ENCODE measurements at regions not wholly inside any gene's neighbourhood (a gene's known extent, or its start where the extent isn't known, plus 50 kb on each side); places are given as distances from the start of the nearest gene placed in this dataset.

GRCh38 chr7:116087291-116087690 is 56.7 kb upstream of the TFEC start:
- H3K9ac ChIP-seq (ENCODE audit: control insufficient read depth, extremely low read depth, insufficient read depth, low read length) = no peak overlapping the region

GRCh38 chr7:116087984-116088383 is 57.4 kb upstream of the TFEC start:
- no peaks in the 10 kb centered on the region for H3K4me1 ChIP-seq (ENCODE audit: control insufficient read depth, extremely low read depth, insufficient read depth, low read length)
- no peak overlapping the region for H3K27ac ChIP-seq (ENCODE audit: control insufficient read depth, insufficient read depth, low read length)
- no peaks in the 10 kb centered on the region for H3K36me3 ChIP-seq (ENCODE audit: control insufficient read depth in 2 of 2, extremely low read depth in 1 of 2, insufficient read depth in 2 of 2, low read length in 2 of 2)
- no peaks in the 10 kb centered on the region for H3K79me2 ChIP-seq (ENCODE audit: control insufficient read depth, insufficient read depth, low read length)
- no peaks in the 10 kb centered on the region for H4K20me1 ChIP-seq (ENCODE audit: control insufficient read depth, extremely low read depth, insufficient read depth, low read length)
- DNase-seq (ENCODE audit: low read depth, low spot score) = no peak
- no peak for FAIRE-seq
- H2AFZ ChIP-seq (ENCODE audit: control insufficient read depth, low read length) = no peak overlapping the region
- H3K27me3 ChIP-seq (ENCODE audit: control insufficient read depth, extremely low read depth, insufficient read depth, low read length) = no peaks in the 10 kb centered on the region
- dilution Hi-C loops (cut with MboI; ENCODE audit: extremely low pct_ligation_motif_present, low sequenced_read_pairs) = no loop called here
- H3K4me2 ChIP-seq (ENCODE audit: control insufficient read depth, extremely low read depth, insufficient read depth, low read depth, low read length) = no peak overlapping the region
- no peak overlapping the region for H3K9ac ChIP-seq (ENCODE audit: control insufficient read depth, extremely low read depth, insufficient read depth, low read length)
- no peak overlapping the region for H3K4me3 ChIP-seq (ENCODE audit: control insufficient read depth in 2 of 3, extremely low read depth in 1 of 3, insufficient read depth in 2 of 3, low read depth in 1 of 3, low read length in 3 of 3)
- no peaks in the 10 kb centered on the region for H3K9me3 ChIP-seq (ENCODE audit: control insufficient read depth, low read depth, low read length)
- no peaks in the 10 kb centered on the region for H3K9me1 ChIP-seq (ENCODE audit: control insufficient read depth, extremely low read depth, insufficient read depth, low read length)
- TF ChIP-seq EZH2 (IDR thresholded peaks at IDR 0.05; ENCODE audit: low read length) (no peak), CTCF (optimal IDR thresholded peaks at IDR 0.05 in 1 of 3, IDR thresholded peaks at IDR 0.05 in 1 of 3, conservative IDR thresholded peaks at IDR 0.05 in 1 of 3; ENCODE audit: extremely low read depth in 1 of 3, insufficient read depth in 2 of 3, low read length in 3 of 3) (no peak)

More at GRCh38 chr7:116087291-116087690, 56.7 kb upstream of the TFEC start:
- H3K4me3 ChIP-seq (ENCODE audit: control insufficient read depth in 2 of 3, extremely low read depth in 1 of 3, insufficient read depth in 2 of 3, low read depth in 1 of 3, low read length in 3 of 3) = no peak overlapping the region
- H4K20me1 ChIP-seq (ENCODE audit: control insufficient read depth, extremely low read depth, insufficient read depth, low read length) = no peaks in the 10 kb centered on the region
- FAIRE-seq (no peak), DNase-seq (ENCODE audit: low read depth, low spot score) (no peak)
- H3K9me1 ChIP-seq (ENCODE audit: control insufficient read depth, extremely low read depth, insufficient read depth, low read length) = no peaks in the 10 kb centered on the region
- no peaks in the 10 kb centered on the region for H3K4me1 ChIP-seq (ENCODE audit: control insufficient read depth, extremely low read depth, insufficient read depth, low read length)
- H3K27me3 ChIP-seq (ENCODE audit: control insufficient read depth, extremely low read depth, insufficient read depth, low read length) = no peaks in the 10 kb centered on the region
- dilution Hi-C loops (cut with MboI; ENCODE audit: extremely low pct_ligation_motif_present, low sequenced_read_pairs) = no loop called here
- H3K4me2 ChIP-seq (ENCODE audit: control insufficient read depth, extremely low read depth, insufficient read depth, low read depth, low read length) = no peak overlapping the region
- H2AFZ ChIP-seq (ENCODE audit: control insufficient read depth, low read length) = no peak overlapping the region
- H3K36me3 ChIP-seq (ENCODE audit: control insufficient read depth in 2 of 2, extremely low read depth in 1 of 2, insufficient read depth in 2 of 2, low read length in 2 of 2) = no peaks in the 10 kb centered on the region
- H3K9me3 ChIP-seq (ENCODE audit: control insufficient read depth, low read depth, low read length) = no peaks in the 10 kb centered on the region
- TF ChIP-seq EZH2 (IDR thresholded peaks at IDR 0.05; ENCODE audit: low read length) = no peak
- TF ChIP-seq CTCF (optimal IDR thresholded peaks at IDR 0.05 in 1 of 3, IDR thresholded peaks at IDR 0.05 in 1 of 3, conservative IDR thresholded peaks at IDR 0.05 in 1 of 3; ENCODE audit: extremely low read depth in 1 of 3, insufficient read depth in 2 of 3, low read length in 3 of 3) = no peak
- no peak overlapping the region for H3K27ac ChIP-seq (ENCODE audit: control insufficient read depth, insufficient read depth, low read length)
- no peaks in the 10 kb centered on the region for H3K79me2 ChIP-seq (ENCODE audit: control insufficient read depth, insufficient read depth, low read length)

Data from keratinocyte (primary cell).